Endothelial cell (in vitro differentiated cells): ENCODE measurements at regions not wholly inside any gene's neighbourhood (a gene's known extent, or its start where the extent isn't known, plus 50 kb on each side); places are given as distances from the start of the nearest gene placed in this dataset.

ENCODE experiments used
- DNase-seq: peaks from one replicate; pipeline ENCODE4 v3.0.0; 2021; ENCODE audit warnings: low spot score
- H3K27ac Mint-ChIP-seq: one replicate; pipeline ENCODE4 v1.8.0; 2021; ENCODE audit warnings: mixed read lengths, inconsistent platforms; ENCODE audit not compliant: unreplicated experiment
- H3K27me3 Mint-ChIP-seq: one replicate; pipeline ENCODE4 v1.8.0; 2021; ENCODE audit warnings: mild to moderate bottlenecking, moderate library complexity, mixed read lengths, inconsistent platforms; ENCODE audit not compliant: unreplicated experiment
- H3K36me3 Mint-ChIP-seq: one replicate; pipeline ENCODE4 v1.8.0; 2021; ENCODE audit warnings: mild to moderate bottlenecking, low read depth, mixed read lengths, inconsistent platforms; ENCODE audit not compliant: unreplicated experiment
- H3K4me1 Mint-ChIP-seq: one replicate; pipeline ENCODE4 v1.8.0; 2021; ENCODE audit warnings: mild to moderate bottlenecking, mixed read lengths, inconsistent platforms; ENCODE audit not compliant: unreplicated experiment
- H3K4me3 Mint-ChIP-seq: one replicate; pipeline ENCODE4 v1.8.0; 2021; ENCODE audit warnings: mild to moderate bottlenecking, mixed read lengths, inconsistent platforms; ENCODE audit not compliant: unreplicated experiment
- H3K9me3 Mint-ChIP-seq: one replicate; pipeline ENCODE4 v1.8.0; 2021; ENCODE audit warnings: mixed read lengths, inconsistent platforms; ENCODE audit not compliant: unreplicated experiment
- CTCF ChIP-seq: fragments of 200-600 bp; sonication (generic); IDR thresholded peaks from one replicate; pipeline ENCODE4 v1.5.0; 2021; ENCODE audit warnings: antibody characterized with exemption; ENCODE audit not compliant: unreplicated experiment

GRCh38 chr16:82373976-82374375, 204.0 kb upstream of the MPHOSPH6 start:
- Mint-ChIP-seq H3K4me3 (no peak overlapping the region), H3K9me3 (no peaks in the 10 kb centered on the region), H3K27me3 (peaks cover 5% of the 10 kb centered on the region), H3K4me1 (no peaks in the 10 kb centered on the region), H3K36me3 (no peaks in the 10 kb centered on the region), H3K27ac (no peak overlapping the region)
- no peak for TF ChIP-seq CTCF
- no peak for DNase-seq

- H3K36me3 Mint-ChIP-seq = no peaks in the 10 kb centered on the region
- H3K4me3 Mint-ChIP-seq = no peak overlapping the region
- DNase-seq = no peak
- no peak for TF ChIP-seq CTCF
- H3K27me3 Mint-ChIP-seq = no peaks in the 10 kb centered on the region
- no peaks in the 10 kb centered on the region for H3K9me3 Mint-ChIP-seq
- peaks cover under 1% of the 10 kb centered on the region for H3K4me1 Mint-ChIP-seq
- H3K27ac Mint-ChIP-seq = no peak overlapping the region
Measured at GRCh38 chr16:82370282-82370681, 200.3 kb upstream of the MPHOSPH6 start.

- Mint-ChIP-seq H3K36me3 (no peaks in the 10 kb centered on the region), H3K9me3 (no peaks in the 10 kb centered on the region), H3K27ac (no peak overlapping the region), H3K4me1 (peaks cover 2% of the 10 kb centered on the region), H3K4me3 (no peak overlapping the region), H3K27me3 (peaks cover 4% of the 10 kb centered on the region)
- peak; percentile 52 for TF ChIP-seq CTCF
- peak; percentile 58 for DNase-seq
Measured at GRCh38 chr16:82368041-82368440, 198.0 kb upstream of the MPHOSPH6 start.

- peaks cover 2% of the 10 kb centered on the region for H3K4me1 Mint-ChIP-seq
- no peaks in the 10 kb centered on the region for H3K9me3 Mint-ChIP-seq
- no peak overlapping the region for H3K4me3 Mint-ChIP-seq
- TF ChIP-seq CTCF = no peak
- no peak overlapping the region for H3K27ac Mint-ChIP-seq
- H3K27me3 Mint-ChIP-seq = peaks cover 8% of the 10 kb centered on the region
- H3K36me3 Mint-ChIP-seq = no peaks in the 10 kb centered on the region
- DNase-seq = no peak
Measured at GRCh38 chr16:82366462-82366861, 196.4 kb upstream of the MPHOSPH6 start.

- H3K4me3 Mint-ChIP-seq = no peak overlapping the region
- H3K27me3 Mint-ChIP-seq = peaks cover 8% of the 10 kb centered on the region
- H3K27ac Mint-ChIP-seq = no peak overlapping the region
- no peak for TF ChIP-seq CTCF
- H3K36me3 Mint-ChIP-seq = no peaks in the 10 kb centered on the region
- no peak for DNase-seq
- H3K9me3 Mint-ChIP-seq = no peaks in the 10 kb centered on the region
- H3K4me1 Mint-ChIP-seq = peaks cover 2% of the 10 kb centered on the region
Measured at GRCh38 chr16:82364690-82365089, 194.7 kb upstream of the MPHOSPH6 start.
